ENCODE measurements at regions not wholly inside any gene's neighbourhood (a gene's known extent, or its start where the extent isn't known, plus 50 kb on each side); places are given as distances from the start of the nearest gene placed in this dataset.

GRCh38 chr4:187235456-187236170 lies 512.0 kb upstream of the FAT1 start:
- Histone ChIP-seq H3K4me3 (ENCODE audit: extremely low read depth in 1 of 4, insufficient read depth in 2 of 4, low read depth in 3 of 4, low read length in 4 of 4) (no peak overlapping the region), H3K14ac (ENCODE audit: insufficient read length) (no peak overlapping the region), H2AFZ (ENCODE audit: low read length) (peak overlapping the region; percentile 50; the same call in 1 of the 2 replicates), H3K9me3 (ENCODE audit: insufficient read depth in 2 of 2, low read depth in 1 of 2, low read length in 1 of 2) (no peaks in the 10 kb centered on the region), H3K4ac (replicated peaks; ENCODE audit: insufficient read length, low read depth, low read length) (no peak overlapping the region), H3K23me2 (ENCODE audit: low read depth, low read length) (no peaks in the 10 kb centered on the region), H3K56ac (replicated peaks; ENCODE audit: insufficient read length, low read depth, low read length) (no peak overlapping the region), H3K18ac (ENCODE audit: extremely low read depth, low read length) (no peak overlapping the region), H3K4me1 (replicated peaks in 1 of 4; ENCODE audit: control insufficient read depth in 3 of 4, insufficient read depth in 4 of 4, low read length in 3 of 4) (no peaks in the 10 kb centered on the region), H3K79me2 (ENCODE audit: control insufficient read depth in 1 of 2, insufficient read depth in 2 of 2, low read length in 2 of 2) (no peaks in the 10 kb centered on the region), H3K4me2 (ENCODE audit: insufficient read depth in 1 of 2, low read depth in 2 of 2, low read length in 2 of 2) (no peak overlapping the region), H3K79me1 (ENCODE audit: low read depth, low read length) (no peaks in the 10 kb centered on the region), H2BK20ac (ENCODE audit: low read length) (no peak overlapping the region), H4K91ac (replicated peaks; ENCODE audit: insufficient read length, low read length) (no peak overlapping the region), H3K27me3 (replicated peaks in 1 of 4; ENCODE audit: control insufficient read depth in 3 of 4, extremely low read depth in 1 of 4, insufficient read depth in 3 of 4, low read length in 3 of 4) (no peaks in the 10 kb centered on the region), H2BK120ac (replicated peaks; ENCODE audit: low read depth, low read length) (no peak overlapping the region), H3K23ac (ENCODE audit: insufficient read length) (no peak overlapping the region), H4K5ac (ENCODE audit: insufficient read length, low read depth, low read length) (no peak overlapping the region), H4K8ac (ENCODE audit: extremely low read depth, insufficient read depth, low read length) (no peak overlapping the region), H2BK12ac (ENCODE audit: low read depth, low read length) (no peak overlapping the region), H2BK5ac (ENCODE audit: low read depth, low read length) (no peak overlapping the region), H3K9ac (replicated peaks in 1 of 4; ENCODE audit: extremely low read depth in 1 of 4, low read depth in 3 of 4, low read length in 3 of 4) (no peak overlapping the region), H3K36me3 (ENCODE audit: control insufficient read depth in 2 of 4, insufficient read depth in 4 of 4, low read length in 3 of 4) (no peaks in the 10 kb centered on the region), H2AK5ac (ENCODE audit: low read depth, low read length) (no peak overlapping the region), H4K20me1 (replicated peaks in 1 of 2; ENCODE audit: control insufficient read depth in 1 of 2, insufficient read depth in 2 of 2, low read length in 2 of 2) (peaks cover 0 to 1% of the 10 kb centered on the region in 2 experiments), H2BK15ac (ENCODE audit: low read length) (no peak overlapping the region), H3K27ac (ENCODE audit: low read depth, low read length) (no peak overlapping the region)
- 90% methylated on average over 16 of the region's 16 CpGs; no CpG with 5 or more reads in 1 of the 2 experiments for WGBS, 2 experiments (ENCODE audit: extremely low coverage in 1 of 2, insufficient coverage in 1 of 2, insufficient read length in 1 of 2, insufficient replicate concordance in 2 of 2, low coverage in 1 of 2, low lambda C conversion rate in 2 of 2, missing lambda C conversion rate in 1 of 2)
- CTCF ChIA-PET (ENCODE audit: partially characterized antibody): interaction anchor here (0.6 to 1.4 kb wide), 2 partner anchors 27 to 36 kb away, joined by 3 read pairs; no protein-coding TSS in a partner anchor
- DNase-seq (ENCODE audit: low read depth in 1 of 2, low spot score in 2 of 2) (no peak), FAIRE-seq (no peak)
- TF ChIP-seq CHD1 (IDR thresholded peaks at IDR 0.05; ENCODE audit: low read depth, low read length): no peak
- no peak for TF ChIP-seq EZH2 (IDR thresholded peaks at IDR 0.05; ENCODE audit: low read depth, low read length, severe bottlenecking)
- TF ChIP-seq PHF8 (conservative IDR thresholded peaks at IDR 0.05; ENCODE audit: low read depth, low read length): no peak
- TF ChIP-seq TCF12 (IDR thresholded peaks at IDR 0.05; ENCODE audit: low read depth, low read length): no peak
- TF ChIP-seq KDM4A (IDR thresholded peaks at IDR 0.05; ENCODE audit: low read depth, low read length, severe bottlenecking): no peak
- TF ChIP-seq, protein P1, sequence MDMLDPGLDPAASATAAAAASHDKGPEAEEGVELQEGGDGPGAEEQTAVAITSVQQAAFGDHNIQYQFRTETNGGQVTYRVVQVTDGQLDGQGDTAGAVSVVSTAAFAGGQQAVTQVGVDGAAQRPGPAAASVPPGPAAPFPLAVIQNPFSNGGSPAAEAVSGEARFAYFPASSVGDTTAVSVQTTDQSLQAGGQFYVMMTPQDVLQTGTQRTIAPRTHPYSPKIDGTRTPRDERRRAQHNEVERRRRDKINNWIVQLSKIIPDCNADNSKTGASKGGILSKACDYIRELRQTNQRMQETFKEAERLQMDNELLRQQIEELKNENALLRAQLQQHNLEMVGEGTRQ (IDR thresholded peaks at IDR 0.05; ENCODE audit: low read length): no peak
- no peak for TF ChIP-seq SUZ12 (IDR thresholded peaks at IDR 0.05; ENCODE audit: low read length)
- TF ChIP-seq SRF (IDR thresholded peaks at IDR 0.05; ENCODE audit: low read depth, low read length): no peak
- POLR2A ChIA-PET (ENCODE audit: partially characterized antibody): no interaction called here

Data from H1 (cell line).